Transverse colon (tissue), 4 donors: ENCODE measurements at regions not wholly inside any gene's neighbourhood (a gene's known extent, or its start where the extent isn't known, plus 50 kb on each side); places are given as distances from the start of the nearest gene placed in this dataset.

ENCODE experiments used
- DNase-seq: peaks from one replicate; pipeline ENCODE4 v3.0.0-alpha.2; 2019
- H3K27ac ChIP-seq, 4 donors: fragments of 200-600 bp; sonication (generic); 2 replicates each; pipeline ENCODE4 v1.5.1; 2016 to 2018; ENCODE audit warnings: inconsistent platforms in 4 of 4
- H3K27me3 ChIP-seq: fragments of 200-600 bp; sonication (generic); 2 replicates; pipeline ENCODE4 v1.5.1; 2017; ENCODE audit warnings: inconsistent platforms
- H3K36me3 ChIP-seq, 4 donors: fragments of 200-600 bp; sonication (generic); 2 replicates each; pipeline ENCODE4 v1.5.1; 2017 to 2019; ENCODE audit warnings: inconsistent platforms in 4 of 4
- H3K4me1 ChIP-seq, 4 donors: fragments of 200-600 bp; sonication (generic); 2 replicates each; pipeline ENCODE4 v1.5.1; 2017 to 2020; ENCODE audit warnings: inconsistent platforms in 4 of 4
- H3K4me3 ChIP-seq, 4 donors: fragments of 200-600 bp; sonication (generic); 1 replicate in 1 of 4; 2 replicates in 3 of 4; pipeline versions ENCODE4 v1.5.1 to v1.6.1; 2017 to 2019; ENCODE audit warnings: inconsistent platforms in 4 of 4
- H3K9me3 ChIP-seq, 2 donors: fragments of 200-600 bp; sonication (generic); 2 replicates each; pipeline ENCODE4 v1.5.1; 2017 to 2019; ENCODE audit warnings: inconsistent platforms in 2 of 2
- CTCF ChIP-seq, 5 experiments: fragments of 200-600 bp in 3 of 5; fragments of 450-650 bp in 2 of 5; sonication (generic) in 3 of 5; IDR thresholded peaks; 1 replicate in 2 of 5; 2 replicates in 3 of 5; pipeline ENCODE4 v1.5.1; 2016 to 2017; ENCODE audit warnings: antibody characterized with exemption in 5 of 5, inconsistent platforms in 3 of 5, mild to moderate bottlenecking in 2 of 5, moderate library complexity in 1 of 5
- EP300 ChIP-seq: sonication (generic); formaldehyde crosslinking; IDR thresholded peaks from one replicate; pipeline ENCODE4 v1.6.1; 2017; ENCODE audit warnings: antibody characterized with exemption, low read depth
- POLR2A ChIP-seq: fragments of 450-650 bp; IDR thresholded peaks from one replicate; pipeline ENCODE4 v1.6.1; 2016; ENCODE audit warnings: antibody characterized with exemption, mild to moderate bottlenecking, moderate library complexity
- POLR2AphosphoS5 ChIP-seq, 3 donors: sonication (generic); formaldehyde crosslinking; IDR thresholded peaks; one replicate each; pipeline ENCODE4 v1.6.1; 2016; ENCODE audit warnings: antibody characterized with exemption in 3 of 3
- WGBS, 2 donors: methylation state at CpG; one replicate each; pipeline ENCODE4 v1.1.5; 2018; ENCODE audit warnings: low coverage in 1 of 2; 5-methylcytosine and 5-hydroxymethylcytosine counted together
- in situ Hi-C, 4 donors: fragments of 200-750 bp; cut with MboI; loops; one replicate each; pipeline versions ENCODE4 v1.15.0 to v1.15.1; 2017; ENCODE audit warnings: low sequenced_read_pairs in 3 of 4, low pct_ligation_motif_present in 1 of 4, low pct_unique_long_range_greater_than_20kb in 1 of 4
- intact Hi-C: fragments of 100-400 bp; cut with DNase I; formaldehyde crosslinking; loops from one replicate; pipeline ENCODE4 v1.15.1; 2023; ENCODE audit warnings: low total_unique reads

GRCh38 chr1:191546803-191547202 lies 611.5 kb upstream of the RGS18 start:
- DNase-seq, result no peak
- WGBS, 2 donors, result 62 to 65% methylated on average over 1 of the region's 1 CpG
- no peak overlapping the region for H3K27ac ChIP-seq
- no peaks in the 10 kb centered on the region for H3K9me3 ChIP-seq
- in situ Hi-C loops (no loop called here), intact Hi-C loops (no loop called here)
- no peaks in the 10 kb centered on the region for H3K27me3 ChIP-seq
- no peak for TF ChIP-seq CTCF (IDR thresholded peaks at IDR 0.05)
- no peak for TF ChIP-seq EP300
- TF ChIP-seq POLR2A, result no peak
- TF ChIP-seq POLR2AphosphoS5 (IDR thresholded peaks at IDR 0.05), result no peak
- no peaks in the 10 kb centered on the region for H3K4me1 ChIP-seq
- no peak overlapping the region for H3K4me3 ChIP-seq
- no peaks in the 10 kb centered on the region for H3K36me3 ChIP-seq

- Histone ChIP-seq H3K4me1 (no peaks in the 10 kb centered on the region), H3K4me3 (no peak overlapping the region), H3K9me3 (no peaks in the 10 kb centered on the region), H3K27me3 (no peaks in the 10 kb centered on the region), H3K27ac (no peak overlapping the region), H3K36me3 (no peaks in the 10 kb centered on the region)
- intact Hi-C loops, result no loop called here
- DNase-seq, result no peak
- in situ Hi-C loops, result no loop called here
- TF ChIP-seq POLR2A, result no peak
- no peak for TF ChIP-seq CTCF (IDR thresholded peaks at IDR 0.05)
- TF ChIP-seq EP300, result no peak
- TF ChIP-seq POLR2AphosphoS5 (IDR thresholded peaks at IDR 0.05), result no peak
- WGBS, 2 donors, result 56 to 60% methylated on average over 2 of the region's 2 CpGs
Observed at GRCh38 chr1:191551019-191551418, 607.2 kb upstream of the RGS18 start.

- in situ Hi-C loops, result no loop called here
- H3K4me3 ChIP-seq, result no peak overlapping the region
- H3K27me3 ChIP-seq, result no peaks in the 10 kb centered on the region
- H3K36me3 ChIP-seq, result no peaks in the 10 kb centered on the region
- no peak overlapping the region for H3K27ac ChIP-seq
- no peaks in the 10 kb centered on the region for H3K4me1 ChIP-seq
- intact Hi-C loops, result no loop called here
- TF ChIP-seq POLR2AphosphoS5 (IDR thresholded peaks at IDR 0.05), result no peak
- TF ChIP-seq POLR2A, result no peak
- no peak for TF ChIP-seq EP300
- no peak for TF ChIP-seq CTCF (IDR thresholded peaks at IDR 0.05)
- WGBS, 2 donors, result 48 to 100% methylated on average over 1 to 2 of the region's 2 CpGs
- H3K9me3 ChIP-seq, result no peaks in the 10 kb centered on the region
- no peak for DNase-seq
Observed at GRCh38 chr1:191558379-191558778, 599.9 kb upstream of the RGS18 start.

DNA sequence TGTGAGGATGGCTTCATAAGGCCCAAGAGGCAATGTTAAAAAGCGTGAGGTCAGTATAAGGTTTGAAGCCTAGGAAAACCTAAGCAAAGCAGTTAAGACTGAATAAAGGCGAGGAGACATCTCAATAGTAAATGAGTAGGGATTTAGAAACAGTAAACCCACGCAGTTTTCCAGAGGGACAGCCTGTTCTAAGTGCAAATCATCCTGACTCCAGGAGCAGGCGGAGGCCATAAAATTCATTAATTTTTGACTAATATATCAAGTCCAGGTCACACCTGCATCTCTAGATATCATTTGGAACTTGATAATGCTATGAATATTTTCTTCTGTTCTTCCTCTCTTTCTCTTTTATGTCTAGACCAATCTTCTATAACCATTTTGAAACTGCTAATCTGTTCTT lies 597.0 kb upstream of the RGS18 start:
- in situ Hi-C loops (no loop called here), intact Hi-C loops (no loop called here)
- WGBS, 2 donors, result 49 to 63% methylated on average over 4 of the region's 4 CpGs
- Histone ChIP-seq H3K9me3 (no peaks in the 10 kb centered on the region), H3K36me3 (no peaks in the 10 kb centered on the region), H3K27me3 (no peaks in the 10 kb centered on the region), H3K4me3 (no peak overlapping the region), H3K27ac (no peak overlapping the region), H3K4me1 (no peaks in the 10 kb centered on the region)
- TF ChIP-seq EP300, result no peak
- no peak for TF ChIP-seq POLR2A
- TF ChIP-seq CTCF (IDR thresholded peaks at IDR 0.05), result no peak
- no peak for TF ChIP-seq POLR2AphosphoS5 (IDR thresholded peaks at IDR 0.05)
- no peak for DNase-seq
